22Rv1 (cell line): ENCODE measurements at regions not wholly inside any gene's neighbourhood (a gene's known extent, or its start where the extent isn't known, plus 50 kb on each side); places are given as distances from the start of the nearest gene placed in this dataset.

Experiments used
- H3K27ac ChIP-seq: fragments of 450-650 bp; 2 replicates; pipeline ENCODE4 v1.5.1; 2017
- CTCF ChIP-seq: fragments of 450-650 bp; IDR thresholded peaks from 2 replicates; pipeline ENCODE4 v1.5.1; 2017; ENCODE audit warnings: mild to moderate bottlenecking
- ZFX ChIP-seq: fragments of 450-650 bp; IDR thresholded peaks from 2 replicates; pipeline ENCODE4 v1.6.1; 2017; ENCODE audit warnings: antibody characterized with exemption, borderline replicate concordance

DNA sequence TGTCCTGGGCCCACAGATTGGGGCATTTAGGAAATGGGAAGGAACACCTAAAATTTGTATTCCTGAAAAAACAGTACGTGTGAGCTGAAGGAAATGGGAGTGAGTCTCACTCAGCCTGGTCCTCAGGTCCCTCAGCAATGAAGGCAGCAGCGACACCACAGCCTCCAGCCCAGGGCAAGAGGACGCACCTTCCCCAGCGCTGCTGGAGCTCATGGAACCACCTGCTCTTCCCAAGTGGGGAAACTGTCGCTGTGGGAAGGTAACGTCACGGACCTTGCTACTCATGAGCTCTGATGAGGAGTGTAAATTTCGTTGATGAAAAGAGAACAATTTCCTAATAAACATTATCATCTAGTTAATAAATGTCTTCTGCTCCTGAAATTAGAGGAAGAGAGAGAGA lies 323.6 kb downstream of the EIPR1 start:
- TF ChIP-seq ZFX (no peak), CTCF (no peak)
- H3K27ac ChIP-seq: no peak overlapping the region

- TF ChIP-seq ZFX (no peak), CTCF (no peak)
- no peak overlapping the region for H3K27ac ChIP-seq
These were observed 326.4 kb downstream of the EIPR1 start for GRCh38 chr2:3051266-3051665.

- H3K27ac ChIP-seq: no peak overlapping the region
- TF ChIP-seq ZFX (no peak), CTCF (no peak)
These were observed 331.3 kb downstream of the EIPR1 start for GRCh38 chr2:3046170-3046865.

DNA sequence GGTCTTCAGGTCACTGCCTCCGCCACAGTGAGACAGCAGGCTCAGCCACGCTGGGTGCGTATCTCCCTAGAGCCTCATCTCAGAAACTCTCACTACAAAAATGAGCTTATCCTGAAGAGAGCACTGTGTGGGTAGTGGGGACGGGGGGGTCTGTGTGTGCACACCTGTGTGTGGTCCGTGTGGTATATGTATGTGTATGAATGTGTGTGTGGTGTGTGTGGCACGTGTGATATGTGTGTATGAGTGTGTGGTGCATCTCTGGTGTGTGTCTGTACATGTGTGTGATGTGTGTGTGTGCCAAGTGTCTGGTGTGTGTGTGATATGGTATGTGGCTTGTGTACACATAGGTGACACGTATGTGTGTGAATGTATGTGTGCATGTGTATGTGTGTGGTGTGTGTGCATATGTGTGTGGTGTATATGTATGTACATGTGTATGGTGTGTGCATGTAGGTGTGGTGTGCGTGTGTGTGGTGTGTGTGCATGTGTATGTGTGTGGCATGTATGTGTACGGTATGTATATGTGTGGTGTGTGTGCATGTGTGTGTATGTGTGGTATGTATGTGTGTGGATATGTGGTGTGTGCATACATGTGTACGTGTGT lies 332.2 kb downstream of the EIPR1 start:
- H3K27ac ChIP-seq: no peak overlapping the region
- no peak for TF ChIP-seq CTCF
- TF ChIP-seq ZFX: no peak

DNA sequence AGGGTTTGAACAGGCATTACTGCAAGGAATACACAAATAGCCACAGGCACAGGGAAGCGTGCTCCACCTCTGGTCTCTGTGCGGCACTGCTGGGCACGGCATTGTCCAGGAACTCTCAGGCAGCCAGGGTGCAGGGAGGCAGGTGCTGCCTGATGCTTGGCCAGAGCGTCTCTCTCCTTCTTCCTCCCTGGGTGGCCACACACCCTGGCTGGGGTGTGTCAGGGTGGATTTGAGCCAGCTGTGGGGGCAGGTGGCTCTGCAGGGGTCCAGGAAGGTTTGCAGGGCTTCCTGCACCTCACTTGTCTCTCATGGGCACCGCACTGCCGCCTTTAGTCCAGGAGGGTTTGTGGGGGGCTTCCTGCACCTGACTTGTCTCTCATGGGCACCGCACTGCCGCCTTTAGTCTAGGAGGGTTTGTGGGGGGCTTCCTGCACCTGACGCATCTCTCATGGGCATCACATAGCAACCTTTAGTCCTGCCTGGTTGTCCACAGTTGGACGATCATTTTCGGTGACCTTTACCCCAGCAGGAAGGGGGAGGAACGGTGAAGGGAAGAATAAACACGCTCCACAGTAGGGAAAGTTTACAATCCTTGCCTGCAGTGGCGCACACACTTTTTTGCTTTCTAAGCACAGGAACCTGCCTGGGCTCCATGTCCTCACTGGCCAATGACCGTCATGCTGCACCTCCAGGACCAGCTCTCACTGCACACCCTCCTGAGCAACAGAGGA lies 332.9 kb downstream of the EIPR1 start:
- TF ChIP-seq CTCF: no peak
- no peak for TF ChIP-seq ZFX
- H3K27ac ChIP-seq: no peak overlapping the region

DNA sequence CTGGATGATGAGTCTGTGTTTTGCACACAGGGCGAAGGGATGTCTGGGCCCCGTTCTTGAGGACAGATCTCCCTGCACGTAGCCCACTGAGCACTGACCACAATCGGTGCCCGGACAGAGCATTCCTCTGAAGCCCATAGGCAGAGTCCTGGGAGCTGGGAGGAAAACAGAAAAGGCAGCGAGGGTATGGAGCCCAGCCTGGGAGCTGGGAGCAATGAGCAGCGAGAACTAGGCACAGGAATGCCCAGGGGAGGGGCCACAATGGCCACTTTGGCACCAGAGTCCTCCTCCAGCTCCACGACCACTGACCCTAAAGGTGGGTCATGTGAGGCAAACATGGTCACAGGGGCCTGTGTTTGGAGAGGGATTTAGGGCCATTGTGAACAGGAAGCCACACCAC lies 333.9 kb downstream of the EIPR1 start:
- TF ChIP-seq CTCF (no peak), ZFX (no peak)
- H3K27ac ChIP-seq: no peak overlapping the region
